Spleen (tissue), 7 donors: ENCODE measurements at regions not wholly inside any gene's neighbourhood (a gene's known extent, or its start where the extent isn't known, plus 50 kb on each side); places are given as distances from the start of the nearest gene placed in this dataset.

Experiments
- POLR2AphosphoS5 ChIP-seq, 3 donors: sonication (generic); formaldehyde crosslinking; IDR thresholded peaks; one replicate each; pipeline ENCODE4 v1.5.1; 2017; ENCODE audit warnings: antibody characterized with exemption in 3 of 3
- TF ChIP-seq, protein P1 (sequence below), 11 experiments: fragments of 200-600 bp in 7 of 11; fragments of 450-650 bp in 4 of 11; sonication (generic) in 4 of 11; IDR thresholded peaks in 8 of 11; conservative IDR thresholded peaks in 3 of 11; 1 replicate in 7 of 11; 2 replicates in 4 of 11; pipeline versions ENCODE4 v1.4.0 to v1.8.0; 2016 to 2021; ENCODE audit warnings: antibody characterized with exemption in 11 of 11, inconsistent platforms in 4 of 11, mild to moderate bottlenecking in 1 of 11
- donor health status: DM: no; HTN: no; CAD: no; lungs with moderate emphysema.
- donor health status: DM: no; HTN: no; CAD: no.
- donor health status: DM: no; HTN: no; CAD: no.

DNA sequence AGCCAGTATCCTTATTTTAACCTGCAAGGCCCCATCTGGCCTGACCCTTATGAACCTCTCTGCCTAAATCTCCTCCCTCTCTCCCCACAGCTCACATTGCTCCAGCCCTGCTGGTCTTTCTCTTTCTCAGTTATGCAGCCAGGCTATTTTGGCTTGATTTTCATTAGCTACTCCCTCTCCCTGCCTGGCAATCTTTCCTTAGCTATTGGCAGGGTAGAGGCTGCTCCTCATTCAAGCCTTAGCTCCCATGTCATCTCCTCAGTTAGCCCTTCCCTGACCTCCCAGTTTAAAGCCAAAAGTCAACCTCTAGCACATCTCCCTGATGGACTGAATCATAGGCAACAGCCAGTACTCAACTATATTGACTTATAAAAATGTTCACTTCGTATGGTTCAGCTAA is 214.4 kb upstream of the CELF2 start:
- TF ChIP-seq, protein P1, sequence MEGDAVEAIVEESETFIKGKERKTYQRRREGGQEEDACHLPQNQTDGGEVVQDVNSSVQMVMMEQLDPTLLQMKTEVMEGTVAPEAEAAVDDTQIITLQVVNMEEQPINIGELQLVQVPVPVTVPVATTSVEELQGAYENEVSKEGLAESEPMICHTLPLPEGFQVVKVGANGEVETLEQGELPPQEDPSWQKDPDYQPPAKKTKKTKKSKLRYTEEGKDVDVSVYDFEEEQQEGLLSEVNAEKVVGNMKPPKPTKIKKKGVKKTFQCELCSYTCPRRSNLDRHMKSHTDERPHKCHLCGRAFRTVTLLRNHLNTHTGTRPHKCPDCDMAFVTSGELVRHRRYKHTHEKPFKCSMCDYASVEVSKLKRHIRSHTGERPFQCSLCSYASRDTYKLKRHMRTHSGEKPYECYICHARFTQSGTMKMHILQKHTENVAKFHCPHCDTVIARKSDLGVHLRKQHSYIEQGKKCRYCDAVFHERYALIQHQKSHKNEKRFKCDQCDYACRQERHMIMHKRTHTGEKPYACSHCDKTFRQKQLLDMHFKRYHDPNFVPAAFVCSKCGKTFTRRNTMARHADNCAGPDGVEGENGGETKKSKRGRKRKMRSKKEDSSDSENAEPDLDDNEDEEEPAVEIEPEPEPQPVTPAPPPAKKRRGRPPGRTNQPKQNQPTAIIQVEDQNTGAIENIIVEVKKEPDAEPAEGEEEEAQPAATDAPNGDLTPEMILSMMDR (IDR thresholded peaks at IDR 0.05 in 8 of 11, conservative IDR thresholded peaks at IDR 0.05 in 3 of 11) = no peak
- TF ChIP-seq POLR2AphosphoS5 (IDR thresholded peaks at IDR 0.05) = no peak
